HepG2 (cell line): ENCODE measurements at regions not wholly inside any gene's neighbourhood (a gene's known extent, or its start where the extent isn't known, plus 50 kb on each side); places are given as distances from the start of the nearest gene placed in this dataset.

ENCODE experiments used
- ATAC-seq: fragments of 200-7000 bp; cut with Tn5 transposase; 3 replicates; pipeline ENCODE4 v1.9.1; 2020; ENCODE audit warnings: mild to moderate bottlenecking, moderate library complexity
- BruUV-seq: library from RNA; stranded (reverse); fragments of 400-500 nt; replicated peaks from 2 replicates; lab custom pipeline; 2021; lab: Mats Ljungman, UMichigan
- CTCF ChIA-PET: fragments of 300-600 bp; formaldehyde crosslinking; extraction: SDS; loops from one replicate; lab custom pipeline; 2021; ENCODE audit warnings: low total read pairs, inconsistent platforms, low intra/inter-chr PET ratio; lab: Yijun Ruan, JAX
- POLR2A ChIA-PET: fragments of 350-600 bp; sonication (Branson Sonifier 250); formaldehyde crosslinking; loops from one replicate; lab custom pipeline; 2020; ENCODE audit warnings: antibody characterized with exemption, inconsistent platforms; lab: Yijun Ruan, JAX
- DNase-seq: peaks from one replicate; pipeline ENCODE4 v3.0.0-alpha.2; 2015; ENCODE audit warnings: low spot score
- FAIRE-seq: peaks from 3 replicates; lab custom pipeline; 2011; peaks lifted over from hg19 to GRCh38; lab: Jason Lieb, UNC
- H2AFZ ChIP-seq: one replicate; pipeline ENCODE4 v1.6.1; 2011; ENCODE audit warnings: low read length, inconsistent platforms
- H3K27ac ChIP-seq: fragments of 300-600 bp; 3 replicates; pipeline ENCODE4 v1.8.0; 2011; ENCODE audit warnings: mixed run types, mild to moderate bottlenecking, mixed read lengths, low read length, inconsistent platforms; ENCODE audit not compliant: insufficient read depth; ENCODE audit errors: extremely low read length
- H3K27me3 ChIP-seq, 2 experiments: fragments of 200-600 bp in 1 of 2; 2 replicates in 1 of 2; 3 replicates in 1 of 2; pipeline versions ENCODE4 v1.6.0 to v1.8.0; 2011; ENCODE audit warnings: low read length in 2 of 2, mild to moderate bottlenecking in 2 of 2, moderate library complexity in 2 of 2, inconsistent platforms in 1 of 2; ENCODE audit not compliant: insufficient read depth in 2 of 2, control insufficient read depth in 1 of 2
- H3K36me3 ChIP-seq, 2 experiments: fragments of 200-600 bp in 1 of 2; replicated peaks in 1 of 2; 2 replicates in 1 of 2; 3 replicates in 1 of 2; pipeline versions ENCODE4 v1.5.1 to v1.8.0; 2011; ENCODE audit warnings: low read length in 2 of 2, inconsistent platforms in 1 of 2; ENCODE audit not compliant: insufficient read depth in 2 of 2, control insufficient read depth in 1 of 2
- H3K4me1 ChIP-seq: 2 replicates; pipeline ENCODE4 v1.5.1; 2012; ENCODE audit warnings: low read length, inconsistent platforms; ENCODE audit not compliant: insufficient read depth
- H3K4me2 ChIP-seq: 2 replicates; pipeline ENCODE4 v1.6.0; 2011; ENCODE audit warnings: low read depth, low read length, inconsistent platforms
- H3K4me3 ChIP-seq, 3 experiments: fragments of 200-600 bp in 1 of 3; sonication (generic), shearing (Covaris generic) in 1 of 3; replicated peaks in 1 of 3; 2 replicates each; pipeline ENCODE4 v1.5.1; 2011 to 2016; ENCODE audit warnings: low read length in 3 of 3, inconsistent platforms in 2 of 3, low read depth in 2 of 3, mild to moderate bottlenecking in 2 of 3, control low read depth in 1 of 3, mixed read lengths in 1 of 3; ENCODE audit not compliant: insufficient read depth in 1 of 3
- H3K79me2 ChIP-seq: one replicate; pipeline ENCODE4 v1.6.1; 2011; ENCODE audit warnings: low read length, inconsistent platforms; ENCODE audit not compliant: insufficient read depth
- H3K9ac ChIP-seq: 2 replicates; pipeline ENCODE4 v1.6.0; 2011; ENCODE audit warnings: mild to moderate bottlenecking, low read depth, low read length, inconsistent platforms; ENCODE audit not compliant: insufficient read depth
- H3K9me3 ChIP-seq: 2 replicates; pipeline ENCODE4 v1.5.1; 2012; ENCODE audit warnings: mild to moderate bottlenecking, low read length
- H4K20me1 ChIP-seq: 2 replicates; pipeline ENCODE4 v1.6.0; 2011; ENCODE audit warnings: inconsistent platforms, mild to moderate bottlenecking, low read length, moderate library complexity; ENCODE audit not compliant: insufficient read depth
- FOXM1 ChIP-seq: sonication (generic); formaldehyde crosslinking; IDR thresholded peaks from 2 replicates; pipeline ENCODE4 v1.5.0; 2020; ENCODE audit warnings: missing genetic modification reagents
- ISX ChIP-seq: sonication (generic); formaldehyde crosslinking; conservative IDR thresholded peaks from 2 replicates; pipeline ENCODE4 v1.5.0; 2020; ENCODE audit warnings: missing genetic modification reagents
- JUND ChIP-seq: sonication (generic); formaldehyde crosslinking; IDR thresholded peaks from 2 replicates; pipeline ENCODE4 v1.8.0; 2022; ENCODE audit warnings: mild to moderate bottlenecking, missing genetic modification reagents
- NBN ChIP-seq: fragments of 450-650 bp; conservative IDR thresholded peaks from 2 replicates; pipeline ENCODE4 v1.6.1; 2017
- NFYB ChIP-seq: sonication (generic); formaldehyde crosslinking; IDR thresholded peaks from 2 replicates; pipeline ENCODE4 v1.4.0; 2020; ENCODE audit warnings: missing genetic modification reagents
- NKX3-1 ChIP-seq: sonication (generic); formaldehyde crosslinking; IDR thresholded peaks from 2 replicates; pipeline ENCODE4 v1.5.0; 2020; ENCODE audit warnings: missing genetic modification reagents
- SIX1 ChIP-seq: sonication (generic); formaldehyde crosslinking; IDR thresholded peaks from 2 replicates; pipeline ENCODE4 v1.4.0; 2020; ENCODE audit warnings: missing genetic modification reagents, borderline replicate concordance
- TAF15 ChIP-seq: fragments of 200-400 bp; formaldehyde crosslinking; IDR thresholded peaks from one replicate; pipeline ENCODE4 v1.6.1; 2018; ENCODE audit warnings: mild to moderate bottlenecking, low read depth, low read length; ENCODE audit not compliant: poor library complexity, severe bottlenecking
- TBP ChIP-seq: sonication (generic); formaldehyde crosslinking; IDR thresholded peaks from 2 replicates; pipeline ENCODE4 v1.5.0; 2020; ENCODE audit warnings: missing genetic modification reagents
- ZBTB38 ChIP-seq: sonication (generic); formaldehyde crosslinking; IDR thresholded peaks from 2 replicates; pipeline ENCODE4 v1.5.1; 2020; ENCODE audit warnings: mild to moderate bottlenecking, missing genetic modification reagents
- ZKSCAN1 ChIP-seq: fragments of 150-350 bp; IDR thresholded peaks from 2 replicates; pipeline ENCODE4 v1.6.1; 2014; ENCODE audit warnings: low read length
- ZNF101 ChIP-seq: sonication (generic); formaldehyde crosslinking; IDR thresholded peaks from 2 replicates; pipeline ENCODE4 v1.4.0; 2020; ENCODE audit warnings: mild to moderate bottlenecking, low read depth, missing genetic modification reagents, borderline replicate concordance
- ZNF17 ChIP-seq: sonication (generic); formaldehyde crosslinking; IDR thresholded peaks from 2 replicates; pipeline ENCODE4 v1.5.0; 2020; ENCODE audit warnings: mild to moderate bottlenecking, missing genetic modification reagents
- ZSCAN9 ChIP-seq: IDR thresholded peaks from 2 replicates; pipeline ENCODE4 v1.6.1; 2016; ENCODE audit warnings: borderline replicate concordance
- WGBS: methylation state at CpG from one replicate; pipeline ENCODE4 v1.1.6; 2017; ENCODE audit warnings: low lambda C conversion rate; 5-methylcytosine and 5-hydroxymethylcytosine counted together
- in situ Hi-C: cut with HindIII; loops from 2 replicates; pipeline ENCODE4 v1.10.0; 2017; ENCODE audit warnings: low pct_unique_long_range_greater_than_20kb; ENCODE audit not compliant: extremely low pct_ligation_motif_present
- intact Hi-C: fragments of 100-400 bp; cut with micrococcal nuclease; formaldehyde crosslinking; loops from one replicate; pipeline ENCODE4 v1.10.0; 2022; ENCODE audit not compliant: unreplicated experiment
- TF ChIP-seq, protein P1 (sequence below): sonication (generic); formaldehyde crosslinking; IDR thresholded peaks from 2 replicates; pipeline ENCODE4 v1.9.0; 2022; ENCODE audit warnings: missing genetic modification reagents, mild to moderate bottlenecking, borderline replicate concordance
- TF ChIP-seq, protein P2 (sequence below): sonication (generic); formaldehyde crosslinking; IDR thresholded peaks from 2 replicates; pipeline ENCODE4 v1.5.1; 2020; ENCODE audit warnings: missing genetic modification reagents, mild to moderate bottlenecking, borderline replicate concordance
- TF ChIP-seq, protein P3 (sequence below): IDR thresholded peaks from 2 replicates; pipeline ENCODE4 v1.6.1; 2016; ENCODE audit warnings: low read depth

DNA sequence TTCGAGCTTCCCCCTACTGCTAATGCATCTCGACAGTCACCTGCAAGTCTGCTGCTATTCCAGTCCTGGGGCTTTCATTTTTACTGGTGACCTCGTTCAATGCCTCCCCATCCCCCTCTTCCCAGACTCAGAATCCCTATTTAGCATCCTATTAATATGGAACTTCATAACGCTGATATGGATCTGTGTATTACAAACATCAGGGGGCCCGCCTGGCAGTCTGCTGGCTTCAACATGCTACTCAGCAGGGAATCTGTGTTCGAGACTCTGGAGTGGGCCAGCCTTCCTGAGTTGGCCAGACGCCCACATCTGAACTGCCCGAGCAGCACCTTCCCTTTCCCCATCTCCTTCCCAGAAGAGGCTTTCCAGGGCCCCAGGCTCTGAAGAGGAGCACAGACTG lies 173.9 kb upstream of the PPARGC1A start:
- H4K20me1 ChIP-seq, result no peaks in the 10 kb centered on the region
- no peak for DNase-seq
- WGBS, result 9% methylated on average over 8 of the region's 8 CpGs
- CTCF ChIA-PET, result no interaction called here
- H3K79me2 ChIP-seq, result no peaks in the 10 kb centered on the region
- no peak overlapping the region for H2AFZ ChIP-seq
- TF ChIP-seq ZNF17 (CRISPR knock-in tag) (no peak), NFYB (no peak), SIX1 (CRISPR knock-in tag) (no peak), NBN (no peak), ZKSCAN1 (no peak), JUND (CRISPR knock-in tag) (no peak), NKX3-1 (no peak)
- TF ChIP-seq, protein P1, sequence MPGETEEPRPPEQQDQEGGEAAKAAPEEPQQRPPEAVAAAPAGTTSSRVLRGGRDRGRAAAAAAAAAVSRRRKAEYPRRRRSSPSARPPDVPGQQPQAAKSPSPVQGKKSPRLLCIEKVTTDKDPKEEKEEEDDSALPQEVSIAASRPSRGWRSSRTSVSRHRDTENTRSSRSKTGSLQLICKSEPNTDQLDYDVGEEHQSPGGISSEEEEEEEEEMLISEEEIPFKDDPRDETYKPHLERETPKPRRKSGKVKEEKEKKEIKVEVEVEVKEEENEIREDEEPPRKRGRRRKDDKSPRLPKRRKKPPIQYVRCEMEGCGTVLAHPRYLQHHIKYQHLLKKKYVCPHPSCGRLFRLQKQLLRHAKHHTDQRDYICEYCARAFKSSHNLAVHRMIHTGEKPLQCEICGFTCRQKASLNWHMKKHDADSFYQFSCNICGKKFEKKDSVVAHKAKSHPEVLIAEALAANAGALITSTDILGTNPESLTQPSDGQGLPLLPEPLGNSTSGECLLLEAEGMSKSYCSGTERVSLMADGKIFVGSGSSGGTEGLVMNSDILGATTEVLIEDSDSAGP (CRISPR knock-in tag), result no peak
- H3K27ac ChIP-seq, result no peak overlapping the region
- H3K36me3 ChIP-seq, result no peaks in the 10 kb centered on the region
- no peak overlapping the region for H3K4me3 ChIP-seq
- no peaks in the 10 kb centered on the region for H3K9me3 ChIP-seq
- no peak for ATAC-seq
- FAIRE-seq, result no peak
- POLR2A ChIA-PET, result no interaction called here
- BruUV-seq, result no TSS peak
- 0 out of 5 replicates have a peak, but pooled peaks cover 0 to 3% of the 10 kb centered on the region in 2 experiments for H3K27me3 ChIP-seq
- no peak overlapping the region for H3K4me2 ChIP-seq
- in situ Hi-C loops, result no loop called here
- H3K4me1 ChIP-seq, result no peaks in the 10 kb centered on the region
- intact Hi-C loops, result no loop called here
- H3K9ac ChIP-seq, result no peak overlapping the region

DNA sequence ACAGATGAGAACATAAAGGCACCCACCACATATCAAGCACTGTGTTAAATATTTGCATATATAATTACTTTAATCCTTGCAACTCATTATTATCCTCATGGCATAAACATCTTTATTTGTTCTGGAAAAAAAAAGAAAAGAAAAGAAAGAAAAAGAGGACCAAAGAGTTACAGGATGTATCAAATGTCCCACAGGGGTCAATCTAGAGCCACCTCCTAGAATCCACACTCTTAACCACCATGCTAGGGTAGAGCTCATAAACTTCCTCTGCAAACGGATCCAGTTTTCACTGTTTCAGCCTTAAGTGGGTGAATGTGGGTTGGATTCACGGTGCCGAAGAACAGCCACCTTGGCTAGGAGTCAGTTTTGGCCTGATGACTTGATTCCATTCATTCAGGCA lies 171.1 kb upstream of the PPARGC1A start:
- no peak for DNase-seq
- Histone ChIP-seq H3K4me3 (no peak overlapping the region), H3K79me2 (no peaks in the 10 kb centered on the region), H2AFZ (no peak overlapping the region), H3K4me1 (no peaks in the 10 kb centered on the region), H4K20me1 (no peaks in the 10 kb centered on the region), H3K9me3 (no peaks in the 10 kb centered on the region), H3K27me3 (0 out of 5 replicates have a peak, but pooled peaks cover 0 to 3% of the 10 kb centered on the region in 2 experiments), H3K9ac (no peak overlapping the region), H3K4me2 (no peak overlapping the region), H3K36me3 (no peaks in the 10 kb centered on the region), H3K27ac (no peak overlapping the region)
- no TSS peak for BruUV-seq
- intact Hi-C loops, result no loop called here
- ATAC-seq, result no peak
- in situ Hi-C loops, result no loop called here
- 20% methylated on average over 3 of the region's 3 CpGs for WGBS
- ChIA-PET CTCF (no interaction called here), POLR2A (no interaction called here)
- no peak for FAIRE-seq
- TF ChIP-seq ZSCAN9 (CRISPR knock-in tag), result no peak
- TF ChIP-seq ISX (CRISPR knock-in tag), result no peak
- TF ChIP-seq, protein P2, sequence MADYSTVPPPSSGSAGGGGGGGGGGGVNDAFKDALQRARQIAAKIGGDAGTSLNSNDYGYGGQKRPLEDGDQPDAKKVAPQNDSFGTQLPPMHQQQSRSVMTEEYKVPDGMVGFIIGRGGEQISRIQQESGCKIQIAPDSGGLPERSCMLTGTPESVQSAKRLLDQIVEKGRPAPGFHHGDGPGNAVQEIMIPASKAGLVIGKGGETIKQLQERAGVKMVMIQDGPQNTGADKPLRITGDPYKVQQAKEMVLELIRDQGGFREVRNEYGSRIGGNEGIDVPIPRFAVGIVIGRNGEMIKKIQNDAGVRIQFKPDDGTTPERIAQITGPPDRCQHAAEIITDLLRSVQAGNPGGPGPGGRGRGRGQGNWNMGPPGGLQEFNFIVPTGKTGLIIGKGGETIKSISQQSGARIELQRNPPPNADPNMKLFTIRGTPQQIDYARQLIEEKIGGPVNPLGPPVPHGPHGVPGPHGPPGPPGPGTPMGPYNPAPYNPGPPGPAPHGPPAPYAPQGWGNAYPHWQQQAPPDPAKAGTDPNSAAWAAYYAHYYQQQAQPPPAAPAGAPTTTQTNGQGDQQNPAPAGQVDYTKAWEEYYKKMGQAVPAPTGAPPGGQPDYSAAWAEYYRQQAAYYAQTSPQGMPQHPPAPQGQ (CRISPR knock-in tag), result no peak
- no peak for TF ChIP-seq TAF15
- TF ChIP-seq ZBTB38 (CRISPR knock-in tag), result no peak
- no peak for TF ChIP-seq FOXM1
- TF ChIP-seq ZNF101 (CRISPR knock-in tag), result no peak
- TF ChIP-seq, protein P3, sequence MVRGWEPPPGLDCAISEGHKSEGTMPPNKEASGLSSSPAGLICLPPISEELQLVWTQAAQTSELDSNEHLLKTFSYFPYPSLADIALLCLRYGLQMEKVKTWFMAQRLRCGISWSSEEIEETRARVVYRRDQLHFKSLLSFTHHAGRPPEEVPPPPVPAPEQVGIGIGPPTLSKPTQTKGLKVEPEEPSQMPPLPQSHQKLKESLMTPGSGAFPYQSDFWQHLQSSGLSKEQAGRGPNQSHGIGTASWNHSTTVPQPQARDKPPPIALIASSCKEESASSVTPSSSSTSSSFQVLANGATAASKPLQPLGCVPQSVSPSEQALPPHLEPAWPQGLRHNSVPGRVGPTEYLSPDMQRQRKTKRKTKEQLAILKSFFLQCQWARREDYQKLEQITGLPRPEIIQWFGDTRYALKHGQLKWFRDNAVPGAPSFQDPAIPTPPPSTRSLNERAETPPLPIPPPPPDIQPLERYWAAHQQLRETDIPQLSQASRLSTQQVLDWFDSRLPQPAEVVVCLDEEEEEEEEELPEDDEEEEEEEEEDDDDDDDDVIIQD (CRISPR knock-in tag), result no peak
- no peak for TF ChIP-seq TBP
